ENCODE measurements at regions not wholly inside any gene's neighbourhood (a gene's known extent, or its start where the extent isn't known, plus 50 kb on each side); places are given as distances from the start of the nearest gene placed in this dataset.

DNA sequence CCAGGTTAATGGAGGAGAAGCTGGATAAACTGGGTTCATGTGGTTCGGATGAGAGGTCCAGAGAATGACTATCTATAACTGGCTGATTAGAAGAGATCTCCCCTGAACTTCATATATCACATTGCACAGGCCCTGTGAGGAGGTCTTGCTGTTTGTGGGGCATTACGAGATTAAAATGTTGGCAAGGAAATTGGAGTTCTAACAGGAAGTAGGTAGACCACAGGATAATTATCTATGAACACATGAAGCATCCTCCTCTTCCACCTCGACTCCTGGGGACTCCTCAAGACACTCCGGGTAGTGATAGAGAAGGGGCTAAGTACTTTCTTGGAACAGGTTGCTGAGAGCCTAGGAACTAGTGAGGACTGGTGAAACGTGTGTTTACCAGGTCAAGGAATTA, 418.8 kb downstream of the KCNH5 start:
- DNase-seq (no peak), ATAC-seq (no peak)
- intact Hi-C loops (cut with DNase I, micrococcal nuclease) = no loop called here
- H3K4me3 ChIP-seq = no peak overlapping the region
- H3K9me3 ChIP-seq = peaks cover 49% of the 10 kb centered on the region
- TF ChIP-seq, protein P1, sequence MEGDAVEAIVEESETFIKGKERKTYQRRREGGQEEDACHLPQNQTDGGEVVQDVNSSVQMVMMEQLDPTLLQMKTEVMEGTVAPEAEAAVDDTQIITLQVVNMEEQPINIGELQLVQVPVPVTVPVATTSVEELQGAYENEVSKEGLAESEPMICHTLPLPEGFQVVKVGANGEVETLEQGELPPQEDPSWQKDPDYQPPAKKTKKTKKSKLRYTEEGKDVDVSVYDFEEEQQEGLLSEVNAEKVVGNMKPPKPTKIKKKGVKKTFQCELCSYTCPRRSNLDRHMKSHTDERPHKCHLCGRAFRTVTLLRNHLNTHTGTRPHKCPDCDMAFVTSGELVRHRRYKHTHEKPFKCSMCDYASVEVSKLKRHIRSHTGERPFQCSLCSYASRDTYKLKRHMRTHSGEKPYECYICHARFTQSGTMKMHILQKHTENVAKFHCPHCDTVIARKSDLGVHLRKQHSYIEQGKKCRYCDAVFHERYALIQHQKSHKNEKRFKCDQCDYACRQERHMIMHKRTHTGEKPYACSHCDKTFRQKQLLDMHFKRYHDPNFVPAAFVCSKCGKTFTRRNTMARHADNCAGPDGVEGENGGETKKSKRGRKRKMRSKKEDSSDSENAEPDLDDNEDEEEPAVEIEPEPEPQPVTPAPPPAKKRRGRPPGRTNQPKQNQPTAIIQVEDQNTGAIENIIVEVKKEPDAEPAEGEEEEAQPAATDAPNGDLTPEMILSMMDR (IDR thresholded peaks at IDR 0.05) = no peak
- no peaks in the 10 kb centered on the region for H3K36me3 ChIP-seq (ENCODE audit: low read depth)
- no peaks in the 10 kb centered on the region for H3K4me1 ChIP-seq (ENCODE audit: low read depth)

DNA sequence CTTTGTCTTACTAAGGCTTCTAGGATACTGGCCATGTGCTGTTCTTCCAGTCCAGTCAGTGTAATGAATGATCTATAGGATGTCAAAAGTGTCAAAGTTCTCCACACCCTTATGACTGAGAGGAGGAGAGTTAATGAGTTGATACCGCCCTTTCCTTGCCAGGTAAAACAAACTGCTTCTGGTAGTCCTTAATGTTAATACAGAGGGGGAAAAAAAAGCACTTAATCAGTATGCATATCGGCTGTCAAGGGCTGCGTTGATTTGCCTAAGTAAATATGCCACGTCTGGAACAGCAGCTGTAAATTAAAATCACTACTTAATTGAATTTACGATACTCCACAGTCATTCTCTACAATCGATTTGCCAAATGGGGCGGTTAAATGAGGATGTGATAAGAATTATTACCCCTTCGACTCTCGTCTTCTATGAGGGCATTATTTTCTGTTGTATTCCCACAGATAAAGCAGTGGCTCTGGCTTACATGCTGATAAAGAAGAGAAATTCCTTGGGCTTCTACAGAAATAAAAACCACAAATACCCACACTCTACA, 416.0 kb downstream of the KCNH5 start:
- DNase-seq = no peak
- TF ChIP-seq, protein P1 (IDR thresholded peaks at IDR 0.05) = no peak
- Histone ChIP-seq H3K4me3 (no peak overlapping the region), H3K9me3 (peaks cover 56% of the 10 kb centered on the region), H3K36me3 (ENCODE audit: low read depth) (no peaks in the 10 kb centered on the region), H3K4me1 (ENCODE audit: low read depth) (no peaks in the 10 kb centered on the region)
- intact Hi-C loops (cut with DNase I, micrococcal nuclease) = no loop called here
- no peak for ATAC-seq

DNA sequence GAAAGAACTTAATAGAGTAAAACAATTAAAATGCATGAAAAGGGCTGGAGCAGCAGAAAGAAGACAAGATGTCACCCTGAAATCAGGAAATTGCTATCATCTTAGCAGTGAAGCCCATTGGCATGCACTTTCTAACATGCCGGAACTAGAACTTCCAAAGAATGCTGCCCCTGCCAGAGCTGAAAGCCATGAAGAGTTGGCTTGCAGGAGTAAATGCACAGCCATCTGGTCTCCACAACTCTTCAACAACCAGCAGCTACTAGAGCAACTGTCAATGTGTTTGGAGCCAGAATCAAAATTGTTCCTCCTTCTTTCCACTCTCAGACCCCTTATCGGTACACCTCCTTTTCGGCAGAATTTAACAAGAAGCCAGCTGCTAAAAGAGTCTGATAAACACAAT, 414.1 kb downstream of the KCNH5 start:
- no peak for DNase-seq
- intact Hi-C loops (cut with DNase I, micrococcal nuclease) = no loop called here
- Histone ChIP-seq H3K9me3 (peaks cover 49% of the 10 kb centered on the region), H3K4me3 (no peak overlapping the region), H3K36me3 (ENCODE audit: low read depth) (no peaks in the 10 kb centered on the region), H3K4me1 (ENCODE audit: low read depth) (no peaks in the 10 kb centered on the region)
- TF ChIP-seq, protein P1 (IDR thresholded peaks at IDR 0.05) = no peak
- no peak for ATAC-seq

DNA sequence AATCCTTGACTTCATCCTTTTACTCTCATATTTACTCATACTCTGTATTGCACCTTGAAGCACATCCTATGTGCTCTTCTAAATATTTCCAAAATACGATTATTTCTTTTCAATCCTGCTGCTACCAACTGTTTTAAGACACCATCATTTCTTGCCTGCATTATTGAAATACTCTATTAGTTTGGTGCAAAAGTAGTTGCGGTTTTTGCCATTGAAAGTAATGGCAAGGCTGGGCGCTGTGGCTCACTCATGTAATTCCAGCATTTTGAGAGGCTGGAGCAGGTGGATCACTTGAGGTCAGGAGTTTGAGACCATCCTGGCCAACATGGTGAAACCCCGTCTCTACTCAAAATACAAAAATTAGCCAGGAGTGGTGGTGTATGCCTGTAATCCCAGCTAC, 412.5 kb downstream of the KCNH5 start:
- TF ChIP-seq, protein P1 (IDR thresholded peaks at IDR 0.05) = no peak
- ATAC-seq = no peak
- no peaks in the 10 kb centered on the region for H3K36me3 ChIP-seq (ENCODE audit: low read depth)

DNA sequence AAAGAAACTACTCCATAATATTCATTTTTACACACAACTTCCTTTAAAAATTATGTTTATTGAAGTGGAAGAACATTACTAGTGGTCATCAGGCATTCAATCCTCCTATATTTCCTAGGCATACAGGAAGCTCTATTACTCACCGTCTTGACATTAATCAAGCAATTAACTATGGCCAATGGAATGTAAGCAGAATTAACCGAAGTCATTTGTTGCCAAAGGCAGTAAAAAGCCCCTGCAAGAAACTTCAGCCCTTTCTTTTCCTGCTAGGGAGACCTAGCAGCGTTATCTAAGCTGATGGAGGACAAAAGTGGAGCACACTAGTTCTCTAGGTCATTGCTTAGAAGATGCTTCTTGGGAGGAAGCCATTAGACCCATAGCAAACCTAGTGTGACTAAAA, 399.6 kb downstream of the KCNH5 start:
- TF ChIP-seq, protein P1 (IDR thresholded peaks at IDR 0.05) = no peak
- H3K9me3 ChIP-seq = peaks cover 23% of the 10 kb centered on the region
- H3K36me3 ChIP-seq (ENCODE audit: low read depth) = no peaks in the 10 kb centered on the region
- no peak overlapping the region for H3K4me3 ChIP-seq
- no peaks in the 10 kb centered on the region for H3K4me1 ChIP-seq (ENCODE audit: low read depth)
- DNase-seq (no peak), ATAC-seq (no peak)
- intact Hi-C loops (cut with DNase I, micrococcal nuclease) = no loop called here

More for the DNA sequence above, 412.5 kb downstream of the KCNH5 start:
- peaks cover 40% of the 10 kb centered on the region for H3K9me3 ChIP-seq
- H3K4me3 ChIP-seq = no peak overlapping the region
- intact Hi-C loops (cut with DNase I, micrococcal nuclease) = no loop called here
- no peak for DNase-seq
- H3K4me1 ChIP-seq (ENCODE audit: low read depth) = no peaks in the 10 kb centered on the region
